Stimulated activated CD4-positive, alpha-beta T cell treated with anti-CD3 and anti-CD28 coated beads, Interleukin-4, amount 100 ng/mL, for 1 hour (primary cell): ENCODE measurements at regions not wholly inside any gene's neighbourhood (a gene's known extent, or its start where the extent isn't known, plus 50 kb on each side); places are given as distances from the start of the nearest gene placed in this dataset.

ENCODE experiments used
- DNase-seq: peaks from one replicate; pipeline ENCODE4 v3.0.0-alpha.2; 2020

DNA sequence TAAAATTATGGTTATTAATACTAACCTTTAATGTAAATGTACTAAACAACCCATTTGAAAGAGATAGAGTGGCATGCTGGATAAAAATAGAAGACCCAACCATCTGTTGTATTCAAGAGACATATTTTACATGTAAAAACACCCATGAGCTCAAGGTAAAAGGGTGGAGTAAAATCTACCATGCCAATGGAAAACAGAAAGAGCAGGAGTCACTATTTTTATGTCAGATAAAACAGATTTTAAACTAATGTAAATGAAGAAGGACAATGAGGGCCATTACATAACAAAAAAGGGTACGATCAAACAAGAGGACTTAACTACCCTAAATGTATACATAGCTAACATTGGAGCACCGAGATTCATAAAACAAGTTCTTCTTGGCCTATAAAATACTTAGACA, 66.3 kb downstream of the ITM2A start:
- DNase-seq, result no peak

GRCh38 chrX:79290596-79290995, 76.5 kb downstream of the ITM2A start:
- DNase-seq, result no peak

DNA sequence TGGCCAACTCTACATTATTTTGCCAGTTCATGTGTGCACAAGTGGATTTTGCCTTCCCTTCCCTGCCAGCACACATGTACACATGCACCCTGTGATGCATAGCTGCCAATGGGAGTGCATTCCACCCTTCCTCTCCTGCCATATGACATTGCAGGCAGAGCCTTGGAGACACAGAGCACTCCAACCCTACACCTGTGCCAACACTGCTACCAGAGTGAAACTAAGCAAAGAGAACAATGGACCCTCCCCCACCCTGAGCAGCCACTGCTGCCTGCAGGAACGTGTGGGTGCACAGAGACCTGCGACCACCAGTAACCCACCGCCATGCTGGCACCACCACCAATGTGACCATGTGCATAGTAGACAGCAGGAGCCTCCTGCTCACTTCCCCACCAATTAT, 78.4 kb downstream of the ITM2A start:
- DNase-seq, result no peak

GRCh38 chrX:79287724-79288123, 79.4 kb downstream of the ITM2A start:
- no peak for DNase-seq

DNA sequence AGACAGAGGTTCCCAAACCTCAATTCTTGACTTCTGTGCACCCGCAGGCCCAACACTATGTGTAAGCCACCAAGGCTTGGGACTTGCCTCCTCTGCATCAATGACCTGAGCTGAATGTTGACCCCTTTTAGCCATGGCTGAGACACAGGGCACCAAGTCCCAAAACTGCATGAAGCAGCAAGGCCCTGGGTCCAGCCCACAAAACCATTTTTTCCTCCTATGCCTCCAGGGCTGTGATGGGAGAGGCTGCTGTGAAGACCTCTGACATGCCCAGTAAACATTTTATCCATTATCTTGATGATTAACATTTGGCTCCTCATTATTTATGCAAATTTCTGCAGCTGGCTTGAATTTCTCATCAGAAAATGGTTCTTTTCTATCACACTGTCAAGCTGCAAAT, 85.4 kb downstream of the ITM2A start:
- DNase-seq, result no peak

GRCh38 chrX:79270401-79270800, 96.7 kb downstream of the ITM2A start:
- DNase-seq, result peak; percentile 74

GRCh38 chrX:79268788-79269187, 98.3 kb downstream of the ITM2A start:
- no peak for DNase-seq

GRCh38 chrX:79266702-79267101, 100.4 kb downstream of the ITM2A start:
- DNase-seq, result no peak

DNA sequence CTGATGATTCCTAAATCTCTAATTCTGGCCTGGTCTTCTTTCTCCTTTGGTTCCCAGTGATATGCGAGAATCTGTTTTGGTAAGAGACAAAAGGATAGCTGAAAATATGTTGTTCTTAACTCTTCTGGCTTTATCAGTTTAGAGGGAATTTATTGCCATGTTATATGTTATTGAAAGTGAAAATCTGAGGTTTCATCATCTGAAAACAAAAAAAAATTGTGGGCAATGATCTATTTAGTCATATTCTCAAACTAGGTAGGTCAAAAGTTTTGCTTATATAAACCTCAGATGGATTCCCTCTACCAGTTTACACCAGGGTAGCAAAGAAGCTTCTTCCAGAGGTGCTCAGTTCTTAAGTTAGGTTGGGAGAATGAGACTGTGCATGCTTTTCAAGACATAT, 103.6 kb downstream of the ITM2A start:
- no peak for DNase-seq

- DNase-seq, result peak; percentile 4
These were observed 108.0 kb downstream of the ITM2A start for GRCh38 chrX:79259073-79259689.

DNA sequence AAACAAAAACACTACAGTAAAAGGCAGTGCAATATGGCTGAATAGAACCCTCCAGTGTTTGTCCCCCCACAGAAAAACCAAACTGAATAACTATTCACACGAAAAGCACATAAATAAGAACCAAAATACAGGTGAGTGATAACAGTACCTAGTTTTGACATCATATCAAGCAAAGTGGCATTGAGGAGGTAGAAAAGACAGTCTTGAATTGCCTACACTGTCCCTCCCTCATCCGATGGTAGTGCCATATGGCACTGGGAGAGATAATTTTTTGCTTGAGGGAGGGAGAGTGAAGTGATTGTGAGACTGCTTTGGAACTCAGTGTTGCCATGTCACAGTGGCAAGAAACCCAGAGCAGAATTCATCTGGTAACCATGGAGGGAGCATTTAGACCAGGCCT, 99.2 kb downstream of the GPR174 start:
- DNase-seq, result no peak

- no peak for DNase-seq
These were observed 91.4 kb downstream of the GPR174 start for GRCh38 chrX:79235899-79236298.

DNA sequence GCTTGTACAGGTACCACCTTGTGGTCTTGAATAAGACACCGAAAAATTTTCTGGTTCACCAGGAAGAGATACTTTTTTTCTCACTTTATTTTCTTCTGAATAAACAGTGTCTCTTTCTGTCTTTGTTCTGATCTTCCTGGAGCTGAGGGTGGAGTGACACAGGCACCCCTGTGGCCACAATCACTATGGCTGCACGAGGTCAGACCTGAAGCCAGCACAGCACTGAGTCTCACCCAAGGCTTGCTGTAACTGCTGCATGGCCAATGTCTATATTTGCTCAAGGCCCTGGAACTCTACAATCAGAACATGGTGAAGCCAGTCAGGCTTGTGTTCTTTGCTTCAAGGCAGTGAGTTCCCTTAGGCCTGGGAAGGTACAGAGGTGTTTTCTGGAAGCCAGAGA, 87.2 kb downstream of the GPR174 start:
- no peak for DNase-seq
